ENCODE measurements at regions not wholly inside any gene's neighbourhood (a gene's known extent, or its start where the extent isn't known, plus 50 kb on each side); places are given as distances from the start of the nearest gene placed in this dataset.

DNA sequence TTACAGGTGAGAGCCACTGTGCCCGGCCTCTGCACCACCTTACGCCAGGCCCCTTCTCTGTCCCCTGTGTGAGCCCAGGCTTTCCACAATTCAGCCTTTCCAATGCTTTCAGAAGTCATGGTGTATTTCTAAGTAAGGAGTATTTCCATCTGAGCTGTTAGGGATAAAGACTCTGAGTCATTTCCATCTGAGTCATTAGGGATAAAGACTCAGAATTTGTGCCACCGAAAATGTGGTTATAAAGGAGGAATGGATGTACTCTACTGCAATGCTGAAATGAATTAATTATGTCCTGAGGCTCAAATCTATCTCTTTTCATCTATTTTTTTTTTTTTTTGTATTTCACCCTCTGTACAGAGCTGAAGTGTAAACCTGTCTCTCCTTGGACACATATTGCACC is 84.0 kb downstream of the GATA3 start:
- no peak overlapping the region for H3K27ac ChIP-seq
- H3K4me2 ChIP-seq: no peak overlapping the region
- H4K20me1 ChIP-seq (ENCODE audit: insufficient read depth, poor library complexity, severe bottlenecking): no peaks in the 10 kb centered on the region
- no peak overlapping the region for H2AFZ ChIP-seq
- no peaks in the 10 kb centered on the region for H3K27me3 ChIP-seq
- no peaks in the 10 kb centered on the region for H3K79me2 ChIP-seq
- WGBS (ENCODE audit: low lambda C conversion rate, missing lambda C conversion rate): 81% methylated on average over 3 of the region's 3 CpGs
- no peak overlapping the region for H3K4me3 ChIP-seq
- no peaks in the 10 kb centered on the region for H3K9me2 ChIP-seq (replicated peaks; ENCODE audit: insufficient read depth)
- no peaks in the 10 kb centered on the region for H3K4me1 ChIP-seq (ENCODE audit: insufficient read depth)
- no peaks in the 10 kb centered on the region for H3K9me3 ChIP-seq (ENCODE audit: low read depth)
- DNase-seq (ENCODE audit: low spot score): no peak
- no peaks in the 10 kb centered on the region for H3K36me3 ChIP-seq (replicated peaks; ENCODE audit: insufficient read depth, low read depth)
- no peak for TF ChIP-seq CTCF (IDR thresholded peaks at IDR 0.05; ENCODE audit: poor library complexity)
- no peak for TF ChIP-seq EZH2 (IDR thresholded peaks at IDR 0.05; ENCODE audit: borderline replicate concordance)
- no peak for TF ChIP-seq EZH2phosphoT487 (IDR thresholded peaks at IDR 0.05; ENCODE audit: low read depth, severe bottlenecking, unreplicated experiment)

DNA sequence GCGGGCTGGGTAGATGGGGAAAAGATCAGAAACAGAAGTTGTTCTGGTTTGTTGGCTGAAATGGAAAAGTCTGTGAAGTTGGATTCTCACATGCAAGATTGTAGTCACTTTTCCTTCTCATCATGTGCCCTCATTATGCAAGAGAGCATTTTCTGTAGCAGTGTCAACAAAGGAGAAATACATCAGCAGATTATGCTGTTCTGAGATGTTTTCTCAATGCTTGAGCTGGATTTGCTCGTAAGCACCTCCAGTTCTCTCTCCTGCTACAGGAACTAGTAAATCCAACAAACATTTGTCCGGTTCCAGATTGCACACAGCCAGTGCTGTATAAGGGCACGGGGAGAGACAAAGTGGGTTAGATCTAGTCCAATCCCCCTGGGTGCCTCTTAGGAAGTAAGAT is 90.0 kb downstream of the GATA3 start:
- H3K27me3 ChIP-seq: no peaks in the 10 kb centered on the region
- H3K4me1 ChIP-seq (ENCODE audit: insufficient read depth): no peaks in the 10 kb centered on the region
- H3K36me3 ChIP-seq (replicated peaks; ENCODE audit: insufficient read depth, low read depth): no peaks in the 10 kb centered on the region
- H4K20me1 ChIP-seq (ENCODE audit: insufficient read depth, poor library complexity, severe bottlenecking): no peaks in the 10 kb centered on the region
- no peak overlapping the region for H3K4me2 ChIP-seq
- H3K4me3 ChIP-seq: no peak overlapping the region
- H3K9me2 ChIP-seq (replicated peaks; ENCODE audit: insufficient read depth): no peaks in the 10 kb centered on the region
- H3K27ac ChIP-seq: no peak overlapping the region
- no peaks in the 10 kb centered on the region for H3K9me3 ChIP-seq (ENCODE audit: low read depth)
- TF ChIP-seq EZH2phosphoT487 (IDR thresholded peaks at IDR 0.05; ENCODE audit: low read depth, severe bottlenecking, unreplicated experiment) (no peak), EZH2 (IDR thresholded peaks at IDR 0.05; ENCODE audit: borderline replicate concordance) (no peak), CTCF (IDR thresholded peaks at IDR 0.05; ENCODE audit: poor library complexity) (no peak)
- no peak for DNase-seq (ENCODE audit: low spot score)
- H2AFZ ChIP-seq: no peak overlapping the region
- no peaks in the 10 kb centered on the region for H3K79me2 ChIP-seq
- 72% methylated on average over 4 of the region's 4 CpGs for WGBS (ENCODE audit: low lambda C conversion rate, missing lambda C conversion rate)

GRCh38 chr10:8146650-8147049 is 92.2 kb downstream of the GATA3 start:
- WGBS (ENCODE audit: low lambda C conversion rate, missing lambda C conversion rate): 55% methylated on average over 9 of the region's 9 CpGs
- Histone ChIP-seq H4K20me1 (ENCODE audit: insufficient read depth, poor library complexity, severe bottlenecking) (no peaks in the 10 kb centered on the region), H3K79me2 (no peaks in the 10 kb centered on the region), H3K9me2 (replicated peaks; ENCODE audit: insufficient read depth) (no peaks in the 10 kb centered on the region), H3K36me3 (replicated peaks; ENCODE audit: insufficient read depth, low read depth) (no peaks in the 10 kb centered on the region), H3K4me1 (ENCODE audit: insufficient read depth) (no peaks in the 10 kb centered on the region), H3K27me3 (no peaks in the 10 kb centered on the region), H3K4me2 (no peak overlapping the region), H3K4me3 (no peak overlapping the region), H3K27ac (no peak overlapping the region), H2AFZ (no peak overlapping the region), H3K9me3 (ENCODE audit: low read depth) (no peaks in the 10 kb centered on the region)
- DNase-seq (ENCODE audit: low spot score): no peak
- TF ChIP-seq CTCF (IDR thresholded peaks at IDR 0.05; ENCODE audit: poor library complexity): no peak
- TF ChIP-seq EZH2 (IDR thresholded peaks at IDR 0.05; ENCODE audit: borderline replicate concordance): no peak
- no peak for TF ChIP-seq EZH2phosphoT487 (IDR thresholded peaks at IDR 0.05; ENCODE audit: low read depth, severe bottlenecking, unreplicated experiment)

DNA sequence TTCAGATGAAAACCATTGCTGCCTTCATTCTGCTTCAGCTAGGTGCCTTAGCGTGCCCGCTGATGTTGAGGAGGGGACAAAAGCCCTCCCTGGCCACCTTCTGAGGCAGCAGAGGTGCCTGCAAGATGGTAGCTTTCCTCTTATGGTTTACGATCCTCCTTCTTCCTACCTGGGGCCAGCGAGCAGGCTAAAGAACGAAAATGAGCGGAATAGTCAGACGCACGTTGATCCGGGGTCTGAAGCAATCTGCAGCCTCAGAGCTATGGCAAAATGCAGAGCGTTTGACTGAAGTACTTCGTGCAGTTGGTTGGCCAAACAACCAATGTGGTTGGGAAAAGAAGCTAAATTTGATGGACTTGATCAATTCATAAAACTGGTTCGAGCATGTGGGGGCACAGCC is 95.5 kb downstream of the GATA3 start:
- H3K9me3 ChIP-seq (ENCODE audit: low read depth): no peaks in the 10 kb centered on the region
- H3K4me3 ChIP-seq: no peak overlapping the region
- no peak overlapping the region for H3K4me2 ChIP-seq
- H2AFZ ChIP-seq: no peak overlapping the region
- no peak for TF ChIP-seq EZH2 (IDR thresholded peaks at IDR 0.05; ENCODE audit: borderline replicate concordance)
- no peak for TF ChIP-seq EZH2phosphoT487 (IDR thresholded peaks at IDR 0.05; ENCODE audit: low read depth, severe bottlenecking, unreplicated experiment)
- no peak for TF ChIP-seq CTCF (IDR thresholded peaks at IDR 0.05; ENCODE audit: poor library complexity)
- no peaks in the 10 kb centered on the region for H3K27me3 ChIP-seq
- no peaks in the 10 kb centered on the region for H3K79me2 ChIP-seq
- WGBS (ENCODE audit: low lambda C conversion rate, missing lambda C conversion rate): 93% methylated on average over 12 of the region's 12 CpGs
- H3K27ac ChIP-seq: no peak overlapping the region
- DNase-seq (ENCODE audit: low spot score): no peak
- no peaks in the 10 kb centered on the region for H3K9me2 ChIP-seq (replicated peaks; ENCODE audit: insufficient read depth)
- H3K4me1 ChIP-seq (ENCODE audit: insufficient read depth): no peaks in the 10 kb centered on the region
- no peaks in the 10 kb centered on the region for H4K20me1 ChIP-seq (ENCODE audit: insufficient read depth, poor library complexity, severe bottlenecking)
- H3K36me3 ChIP-seq (replicated peaks; ENCODE audit: insufficient read depth, low read depth): no peaks in the 10 kb centered on the region
